CD4-positive, alpha-beta T cell (primary cell): ENCODE measurements at regions not wholly inside any gene's neighbourhood (a gene's known extent, or its start where the extent isn't known, plus 50 kb on each side); places are given as distances from the start of the nearest gene placed in this dataset.

ENCODE experiments used
- ATAC-seq: fragments of 200-7000 bp; cut with Tn5 transposase; one replicate; pipeline ENCODE4 v1.10.0; 2022; ENCODE audit warnings: mild to moderate bottlenecking; ENCODE audit not compliant: poor library complexity
- CTCF ChIA-PET: fragments of 350-600 bp; sonication (Branson Sonifier 250); formaldehyde crosslinking; loops from one replicate; lab custom pipeline; 2021; ENCODE audit warnings: antibody characterized with exemption, inconsistent platforms; lab: Charles Lee
- POLR2A ChIA-PET: fragments of 350-600 bp; sonication (Branson Sonifier 250); formaldehyde crosslinking; loops from one replicate; lab custom pipeline; 2021; ENCODE audit warnings: antibody characterized with exemption, inconsistent platforms; lab: Charles Lee
- DNase-seq, 14 experiments: peaks; one replicate each; pipeline ENCODE4 v3.0.0-alpha.2; 2013 to 2020; ENCODE audit warnings: mixed read lengths in 2 of 14
- H3K27ac ChIP-seq, 2 donors: one replicate each; pipeline versions ENCODE4 v1.5.1 to v1.7.0; 2013; ENCODE audit warnings: low read length in 2 of 2, low read depth in 1 of 2, mild to moderate bottlenecking in 1 of 2
- H3K27me3 ChIP-seq, 2 experiments: 1 replicate in 1 of 2; 2 replicates in 1 of 2; pipeline versions ENCODE4 v1.6.1 to v1.7.0; 2013; ENCODE audit warnings: low read length in 2 of 2, control low read depth in 1 of 2, mild to moderate bottlenecking in 1 of 2, moderate library complexity in 1 of 2; ENCODE audit not compliant: insufficient read depth in 2 of 2, control insufficient read depth in 1 of 2
- H3K36me3 ChIP-seq: one replicate; pipeline ENCODE4 v1.6.1; 2013; ENCODE audit warnings: low read length, control low read depth; ENCODE audit not compliant: insufficient read depth
- H3K4me1 ChIP-seq: one replicate; pipeline ENCODE4 v1.6.1; 2013; ENCODE audit warnings: low read length, control low read depth; ENCODE audit not compliant: insufficient read depth
- H3K4me3 ChIP-seq: one replicate; pipeline ENCODE4 v1.5.1; 2013; ENCODE audit warnings: mild to moderate bottlenecking, low read length, moderate library complexity
- H3K9me3 ChIP-seq, 2 experiments: 1 replicate in 1 of 2; 2 replicates in 1 of 2; pipeline versions ENCODE4 v1.6.1 to v1.7.0; 2013; ENCODE audit warnings: low read length in 2 of 2, mild to moderate bottlenecking in 2 of 2, control low read depth in 1 of 2, moderate library complexity in 1 of 2; ENCODE audit not compliant: control insufficient read depth in 1 of 2, insufficient read depth in 1 of 2
- H3K27ac Mint-ChIP-seq: one replicate; pipeline ENCODE4 v1.8.0; 2020; ENCODE audit warnings: mixed read lengths
- H3K27me3 Mint-ChIP-seq: one replicate; pipeline ENCODE4 v1.8.0; 2021; ENCODE audit warnings: mixed read lengths
- H3K36me3 Mint-ChIP-seq: one replicate; pipeline ENCODE4 v1.8.0; 2021; ENCODE audit warnings: low read depth, mixed read lengths
- H3K4me1 Mint-ChIP-seq: one replicate; pipeline ENCODE4 v1.8.0; 2021; ENCODE audit warnings: low read depth, mixed read lengths
- H3K4me3 Mint-ChIP-seq: one replicate; pipeline ENCODE4 v1.8.0; 2020; ENCODE audit warnings: mild to moderate bottlenecking, mixed read lengths
- H3K9me3 Mint-ChIP-seq: one replicate; pipeline ENCODE4 v1.8.0; 2020; ENCODE audit warnings: mixed read lengths
- intact Hi-C, 2 experiments: fragments of 100-400 bp; cut with DNase I in 1 of 2; cut with micrococcal nuclease in 1 of 2; formaldehyde crosslinking; loops; one replicate each; pipeline versions ENCODE4 v1.15.1 to v1.9.0; 2023 to 2025; cut with DNase I, micrococcal nuclease
- TF ChIP-seq, protein P1 (sequence below): fragments of 200-600 bp; IDR thresholded peaks from one replicate; pipeline ENCODE4 v1.8.0; 2022; ENCODE audit warnings: antibody characterized with exemption, mild to moderate bottlenecking

GRCh38 chr15:62887113-62887570 lies 155.4 kb upstream of the TPM1 start:
- Mint-ChIP-seq H3K9me3 (no peaks in the 10 kb centered on the region), H3K27me3 (peaks cover 30% of the 10 kb centered on the region), H3K36me3 (no peaks in the 10 kb centered on the region), H3K4me3 (no peak overlapping the region), H3K4me1 (no peaks in the 10 kb centered on the region), H3K27ac (no peak overlapping the region)
- CTCF ChIA-PET: no interaction called here
- no peak for ATAC-seq
- POLR2A ChIA-PET: no interaction called here
- TF ChIP-seq, protein P1, sequence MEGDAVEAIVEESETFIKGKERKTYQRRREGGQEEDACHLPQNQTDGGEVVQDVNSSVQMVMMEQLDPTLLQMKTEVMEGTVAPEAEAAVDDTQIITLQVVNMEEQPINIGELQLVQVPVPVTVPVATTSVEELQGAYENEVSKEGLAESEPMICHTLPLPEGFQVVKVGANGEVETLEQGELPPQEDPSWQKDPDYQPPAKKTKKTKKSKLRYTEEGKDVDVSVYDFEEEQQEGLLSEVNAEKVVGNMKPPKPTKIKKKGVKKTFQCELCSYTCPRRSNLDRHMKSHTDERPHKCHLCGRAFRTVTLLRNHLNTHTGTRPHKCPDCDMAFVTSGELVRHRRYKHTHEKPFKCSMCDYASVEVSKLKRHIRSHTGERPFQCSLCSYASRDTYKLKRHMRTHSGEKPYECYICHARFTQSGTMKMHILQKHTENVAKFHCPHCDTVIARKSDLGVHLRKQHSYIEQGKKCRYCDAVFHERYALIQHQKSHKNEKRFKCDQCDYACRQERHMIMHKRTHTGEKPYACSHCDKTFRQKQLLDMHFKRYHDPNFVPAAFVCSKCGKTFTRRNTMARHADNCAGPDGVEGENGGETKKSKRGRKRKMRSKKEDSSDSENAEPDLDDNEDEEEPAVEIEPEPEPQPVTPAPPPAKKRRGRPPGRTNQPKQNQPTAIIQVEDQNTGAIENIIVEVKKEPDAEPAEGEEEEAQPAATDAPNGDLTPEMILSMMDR: no peak
- DNase-seq: no peak
- Histone ChIP-seq H3K4me3 (no peak overlapping the region), H3K36me3 (no peaks in the 10 kb centered on the region), H3K27me3 (peaks cover 0 to 8% of the 10 kb centered on the region in 2 experiments), H3K27ac (no peak overlapping the region), H3K9me3 (no peaks in the 10 kb centered on the region), H3K4me1 (no peaks in the 10 kb centered on the region)
- intact Hi-C loops: no loop called here

DNA sequence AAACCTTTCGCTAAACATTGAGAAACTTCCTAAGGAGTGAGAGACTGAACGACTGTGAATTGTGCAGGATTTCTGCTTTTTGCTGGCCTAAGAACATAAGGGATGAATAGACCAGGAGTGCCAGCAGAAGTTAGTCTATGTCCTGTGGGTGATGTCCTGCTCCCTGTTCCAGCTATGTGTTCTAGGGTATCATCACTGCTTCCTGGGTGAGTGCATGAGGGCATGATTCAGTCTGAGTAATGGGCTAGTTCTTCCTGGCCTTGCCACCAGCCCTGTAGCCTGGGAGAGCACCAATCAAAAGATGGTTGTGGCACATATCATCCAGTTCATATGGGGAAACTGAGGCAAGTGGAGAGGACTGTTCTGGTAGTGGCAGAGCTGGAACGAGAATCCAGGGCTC lies 153.9 kb upstream of the TPM1 start:
- CTCF ChIA-PET: no interaction called here

DNA sequence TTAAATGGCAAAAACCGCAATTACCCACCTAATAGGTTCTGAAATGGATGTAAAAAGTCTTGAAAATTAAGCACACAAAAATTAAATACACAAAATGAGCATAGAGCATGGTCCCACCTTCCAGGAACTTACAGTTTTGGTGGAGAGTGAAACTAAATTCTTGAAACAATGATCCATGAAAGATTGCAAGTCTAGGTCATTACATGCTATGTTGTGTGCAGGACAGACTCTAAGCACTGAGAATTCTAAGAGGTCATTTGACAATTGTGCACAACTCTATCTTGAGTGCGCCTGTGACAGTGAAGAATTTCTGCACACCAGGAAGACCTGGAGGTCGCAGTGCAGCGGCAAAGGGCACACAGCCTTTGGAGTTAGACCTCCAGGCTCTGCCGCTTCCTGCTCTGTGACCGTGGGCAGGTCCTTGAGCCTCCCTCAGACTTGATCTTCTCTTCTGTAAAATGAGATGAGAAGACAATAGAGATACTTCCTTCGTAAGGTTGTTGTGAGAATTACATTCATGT lies 153.3 kb upstream of the TPM1 start:
- no peaks in the 10 kb centered on the region for H3K4me1 Mint-ChIP-seq
- H3K27me3 Mint-ChIP-seq: peaks cover 37% of the 10 kb centered on the region
- Histone ChIP-seq H3K9me3 (no peaks in the 10 kb centered on the region), H3K27ac (no peak overlapping the region), H3K4me1 (no peaks in the 10 kb centered on the region), H3K36me3 (no peaks in the 10 kb centered on the region), H3K4me3 (no peak overlapping the region), H3K27me3 (peaks cover 0 to 8% of the 10 kb centered on the region in 2 experiments)
- H3K27ac Mint-ChIP-seq: no peak overlapping the region
- no peak for ATAC-seq
- H3K4me3 Mint-ChIP-seq: no peak overlapping the region
- TF ChIP-seq, protein P1: no peak
- H3K9me3 Mint-ChIP-seq: no peaks in the 10 kb centered on the region
- CTCF ChIA-PET: no interaction called here
- DNase-seq: no peak
- H3K36me3 Mint-ChIP-seq: no peaks in the 10 kb centered on the region
- POLR2A ChIA-PET: no interaction called here
- intact Hi-C loops: no loop called here

More for the DNA sequence above, 153.9 kb upstream of the TPM1 start:
- Mint-ChIP-seq H3K9me3 (no peaks in the 10 kb centered on the region), H3K27ac (no peak overlapping the region), H3K4me3 (no peak overlapping the region), H3K27me3 (peaks cover 37% of the 10 kb centered on the region), H3K4me1 (no peaks in the 10 kb centered on the region), H3K36me3 (no peaks in the 10 kb centered on the region)
- H3K27ac ChIP-seq: no peak overlapping the region
- ATAC-seq (no peak), DNase-seq (no peak)
- TF ChIP-seq, protein P1: no peak
- POLR2A ChIA-PET: no interaction called here
- H3K4me3 ChIP-seq: no peak overlapping the region
- no peaks in the 10 kb centered on the region for H3K36me3 ChIP-seq
- H3K27me3 ChIP-seq: peaks cover 0 to 8% of the 10 kb centered on the region in 2 experiments
- no peaks in the 10 kb centered on the region for H3K4me1 ChIP-seq
- intact Hi-C loops: no loop called here
- no peaks in the 10 kb centered on the region for H3K9me3 ChIP-seq
